ENCODE measurements at regions not wholly inside any gene's neighbourhood (a gene's known extent, or its start where the extent isn't known, plus 50 kb on each side); places are given as distances from the start of the nearest gene placed in this dataset.

GRCh38 chr16:64292161-64292560 is 829.7 kb downstream of the CDH11 start:
- no peak overlapping the region for H3K4me3 Mint-ChIP-seq
- H3K27ac Mint-ChIP-seq, result no peak overlapping the region
- ATAC-seq (ENCODE audit: low read depth), result no peak
- no peak for DNase-seq
- H3K36me3 Mint-ChIP-seq (ENCODE audit: low read depth), result no peaks in the 10 kb centered on the region
- TF ChIP-seq CTCF (IDR thresholded peaks at IDR 0.05), result no peak
- peaks cover 6% of the 10 kb centered on the region for H3K9me3 Mint-ChIP-seq
- no peaks in the 10 kb centered on the region for H3K4me1 Mint-ChIP-seq
- ChIA-PET POLR2A (no interaction called here), CTCF (no interaction called here)
- intact Hi-C loops (cut with micrococcal nuclease), result no loop called here
- no peaks in the 10 kb centered on the region for H3K27me3 Mint-ChIP-seq

GRCh38 chr16:64290461-64290860 is 831.4 kb downstream of the CDH11 start:
- H3K4me3 Mint-ChIP-seq, result no peak overlapping the region
- no peak for DNase-seq
- H3K4me1 Mint-ChIP-seq, result no peaks in the 10 kb centered on the region
- no peaks in the 10 kb centered on the region for H3K36me3 Mint-ChIP-seq (ENCODE audit: low read depth)
- ATAC-seq (ENCODE audit: low read depth), result no peak
- no peaks in the 10 kb centered on the region for H3K27me3 Mint-ChIP-seq
- ChIA-PET CTCF (no interaction called here), POLR2A (no interaction called here)
- H3K9me3 Mint-ChIP-seq, result peaks cover 6% of the 10 kb centered on the region
- no peak for TF ChIP-seq CTCF (IDR thresholded peaks at IDR 0.05)
- intact Hi-C loops (cut with micrococcal nuclease), result no loop called here
- H3K27ac Mint-ChIP-seq, result no peak overlapping the region

GRCh38 chr16:64287655-64288528 is 834.0 kb downstream of the CDH11 start:
- Mint-ChIP-seq H3K9me3 (peaks cover 6% of the 10 kb centered on the region), H3K4me3 (no peak overlapping the region), H3K27ac (no peak overlapping the region), H3K4me1 (no peaks in the 10 kb centered on the region), H3K36me3 (ENCODE audit: low read depth) (no peaks in the 10 kb centered on the region), H3K27me3 (no peaks in the 10 kb centered on the region)
- ATAC-seq (ENCODE audit: low read depth), result no peak
- DNase-seq, result no peak
- intact Hi-C loops (cut with micrococcal nuclease), result no loop called here
- POLR2A ChIA-PET, result no interaction called here
- CTCF ChIA-PET, result no interaction called here
- TF ChIP-seq CTCF (IDR thresholded peaks at IDR 0.05), result no peak

- ATAC-seq (ENCODE audit: low read depth), result no peak
- H3K4me1 Mint-ChIP-seq, result no peaks in the 10 kb centered on the region
- CTCF ChIA-PET, result no interaction called here
These were observed 839.7 kb downstream of the CDH11 start for GRCh38 chr16:64282181-64282580.

GRCh38 chr16:64280317-64280716 is 841.5 kb downstream of the CDH11 start:
- no peak for DNase-seq
- intact Hi-C loops (cut with micrococcal nuclease), result no loop called here
- CTCF ChIA-PET, result no interaction called here
- Mint-ChIP-seq H3K27ac (no peak overlapping the region), H3K9me3 (peaks cover 9% of the 10 kb centered on the region), H3K4me3 (no peak overlapping the region), H3K36me3 (ENCODE audit: low read depth) (no peaks in the 10 kb centered on the region), H3K27me3 (no peaks in the 10 kb centered on the region), H3K4me1 (no peaks in the 10 kb centered on the region)
- POLR2A ChIA-PET, result no interaction called here
- no peak for ATAC-seq (ENCODE audit: low read depth)
- no peak for TF ChIP-seq CTCF (IDR thresholded peaks at IDR 0.05)

More at GRCh38 chr16:64282181-64282580, 839.7 kb downstream of the CDH11 start:
- intact Hi-C loops (cut with micrococcal nuclease), result no loop called here
- no peak for TF ChIP-seq CTCF (IDR thresholded peaks at IDR 0.05)
- POLR2A ChIA-PET, result no interaction called here
- Mint-ChIP-seq H3K36me3 (ENCODE audit: low read depth) (no peaks in the 10 kb centered on the region), H3K27ac (no peak overlapping the region), H3K9me3 (peaks cover 6% of the 10 kb centered on the region), H3K4me3 (no peak overlapping the region), H3K27me3 (no peaks in the 10 kb centered on the region)
- DNase-seq, result no peak

Measured in activated B cell treated with CpG ODN at 0.5 μM for 24 hours (primary cell).